Thyroid gland (tissue), 4 donors: ENCODE measurements at regions not wholly inside any gene's neighbourhood (a gene's known extent, or its start where the extent isn't known, plus 50 kb on each side); places are given as distances from the start of the nearest gene placed in this dataset.

Experiments
- CTCF ChIP-seq, 6 experiments: fragments of 200-600 bp in 3 of 6; fragments of 450-650 bp in 3 of 6; sonication (generic) in 3 of 6; IDR thresholded peaks; one replicate each; pipeline ENCODE4 v1.5.1; 2016 to 2019; ENCODE audit warnings: antibody characterized with exemption in 6 of 6, mild to moderate bottlenecking in 2 of 6, inconsistent platforms in 1 of 6, moderate library complexity in 1 of 6
- POLR2A ChIP-seq, 2 donors: fragments of 450-650 bp; IDR thresholded peaks; one replicate each; pipeline ENCODE4 v1.6.1; 2017; ENCODE audit warnings: antibody characterized with exemption in 2 of 2, mild to moderate bottlenecking in 2 of 2, moderate library complexity in 1 of 2

- TF ChIP-seq CTCF (IDR thresholded peaks at IDR 0.05) (no peak), POLR2A (IDR thresholded peaks at IDR 0.05) (no peak)
These were observed 102.6 kb upstream of the SLC4A4 start for GRCh38 chr4:71236226-71236625.
